Gastrocnemius medialis (tissue), 4 donors: ENCODE measurements at regions not wholly inside any gene's neighbourhood (a gene's known extent, or its start where the extent isn't known, plus 50 kb on each side); places are given as distances from the start of the nearest gene placed in this dataset.

Experiments used
- POLR2A ChIP-seq, 2 donors: fragments of 450-650 bp; IDR thresholded peaks; one replicate each; pipeline ENCODE4 v1.6.1; 2017; ENCODE audit warnings: antibody characterized with exemption in 2 of 2, mild to moderate bottlenecking in 2 of 2, moderate library complexity in 2 of 2
- TF ChIP-seq, protein P1 (sequence below), 5 experiments: fragments of 450-650 bp in 3 of 5; fragments of 200-600 bp in 2 of 5; sonication (generic) in 2 of 5; IDR thresholded peaks in 4 of 5; conservative IDR thresholded peaks in 1 of 5; 1 replicate in 4 of 5; 2 replicates in 1 of 5; pipeline ENCODE4 v1.5.1; 2016 to 2019; ENCODE audit warnings: antibody characterized with exemption in 5 of 5, mild to moderate bottlenecking in 3 of 5, moderate library complexity in 3 of 5

DNA sequence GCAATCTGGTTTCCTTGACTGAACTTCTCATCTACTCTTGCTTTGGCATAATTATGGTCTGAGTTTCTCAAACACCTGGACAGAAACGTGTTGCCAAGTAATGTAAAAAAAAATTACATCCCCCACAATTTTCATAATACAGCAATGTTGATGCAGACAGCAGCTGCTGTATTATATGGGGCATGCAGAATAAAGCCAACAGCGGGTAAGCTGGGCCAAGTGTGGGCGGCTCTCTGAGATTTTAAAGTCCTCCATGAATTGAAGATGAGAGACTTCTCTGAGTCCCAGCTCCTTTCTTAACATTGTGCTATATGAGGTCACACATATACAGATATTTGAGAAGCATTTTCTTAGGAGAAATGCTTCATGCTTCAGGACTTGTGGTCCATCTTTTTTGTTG lies 881.2 kb downstream of the GALC start:
- TF ChIP-seq, protein P1, sequence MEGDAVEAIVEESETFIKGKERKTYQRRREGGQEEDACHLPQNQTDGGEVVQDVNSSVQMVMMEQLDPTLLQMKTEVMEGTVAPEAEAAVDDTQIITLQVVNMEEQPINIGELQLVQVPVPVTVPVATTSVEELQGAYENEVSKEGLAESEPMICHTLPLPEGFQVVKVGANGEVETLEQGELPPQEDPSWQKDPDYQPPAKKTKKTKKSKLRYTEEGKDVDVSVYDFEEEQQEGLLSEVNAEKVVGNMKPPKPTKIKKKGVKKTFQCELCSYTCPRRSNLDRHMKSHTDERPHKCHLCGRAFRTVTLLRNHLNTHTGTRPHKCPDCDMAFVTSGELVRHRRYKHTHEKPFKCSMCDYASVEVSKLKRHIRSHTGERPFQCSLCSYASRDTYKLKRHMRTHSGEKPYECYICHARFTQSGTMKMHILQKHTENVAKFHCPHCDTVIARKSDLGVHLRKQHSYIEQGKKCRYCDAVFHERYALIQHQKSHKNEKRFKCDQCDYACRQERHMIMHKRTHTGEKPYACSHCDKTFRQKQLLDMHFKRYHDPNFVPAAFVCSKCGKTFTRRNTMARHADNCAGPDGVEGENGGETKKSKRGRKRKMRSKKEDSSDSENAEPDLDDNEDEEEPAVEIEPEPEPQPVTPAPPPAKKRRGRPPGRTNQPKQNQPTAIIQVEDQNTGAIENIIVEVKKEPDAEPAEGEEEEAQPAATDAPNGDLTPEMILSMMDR (IDR thresholded peaks at IDR 0.05 in 4 of 5, conservative IDR thresholded peaks at IDR 0.05 in 1 of 5): no peak
- TF ChIP-seq POLR2A (IDR thresholded peaks at IDR 0.05): no peak
